GM18502 (cell line): ENCODE measurements at regions not wholly inside any gene's neighbourhood (a gene's known extent, or its start where the extent isn't known, plus 50 kb on each side); places are given as distances from the start of the nearest gene placed in this dataset.
"Not testable (repeated sequence)": the region's sequence is repeated elsewhere in the genome, so short reads cannot be mapped to it uniquely, and the experiment has no call there.

ENCODE experiments used
- ATAC-seq: cut with Tn5 transposase; IDR thresholded peaks from one replicate; pipeline ENCODE4 v1.9.1; 2021; ENCODE audit warnings: mild to moderate bottlenecking; ENCODE audit not compliant: unreplicated experiment, poor library complexity

DNA sequence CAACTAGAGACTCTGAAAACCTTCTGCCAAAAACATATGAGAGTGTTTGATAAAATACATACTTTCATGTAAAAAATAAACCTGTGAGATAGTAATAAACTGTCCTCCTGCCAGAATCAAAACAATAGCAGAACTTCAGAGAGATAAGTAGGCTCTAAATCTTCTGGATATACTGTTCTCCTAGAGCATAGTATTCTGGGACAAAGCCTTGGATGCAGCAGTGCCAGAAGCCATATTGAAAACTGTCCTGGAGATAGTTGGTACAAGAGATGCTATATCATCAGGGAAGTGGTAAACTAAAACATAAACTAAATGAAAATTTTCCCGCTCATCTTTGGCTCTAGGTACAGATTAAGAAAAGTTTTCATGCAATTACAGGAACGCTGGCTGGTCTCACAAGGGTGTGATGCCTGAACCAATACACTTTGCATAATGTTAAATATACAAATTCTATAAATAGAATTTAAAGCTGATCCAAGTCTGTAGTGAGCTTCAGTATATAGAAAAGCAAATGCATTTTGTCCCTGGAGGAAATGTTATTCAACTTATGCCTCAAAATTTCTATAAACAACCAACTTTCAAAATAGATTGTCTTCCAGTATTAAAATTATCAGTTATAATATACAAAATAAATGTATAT, 355.6 kb downstream of the ADAMTS20 start:
- ATAC-seq: no peak

DNA sequence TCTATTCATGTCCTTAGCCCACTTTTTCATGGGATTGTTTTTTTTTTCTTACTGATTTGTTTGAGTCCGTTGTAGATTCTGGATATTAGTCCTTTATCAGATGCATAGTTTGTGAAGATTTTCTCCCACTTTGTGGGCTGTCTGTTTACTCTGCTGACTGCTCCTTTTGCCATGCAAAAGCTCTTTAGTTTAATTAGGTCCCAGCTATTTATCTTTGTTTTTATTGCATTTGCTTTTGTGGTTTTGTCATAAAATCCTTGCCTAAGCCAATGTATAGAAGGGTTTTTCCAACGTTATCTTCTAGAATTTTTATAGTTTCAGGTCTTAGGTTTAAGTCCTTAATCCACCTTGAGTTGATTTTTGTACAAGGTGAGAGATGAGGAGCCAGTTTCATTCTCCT, 358.9 kb downstream of the ADAMTS20 start:
- not testable (repeated sequence) for ATAC-seq

DNA sequence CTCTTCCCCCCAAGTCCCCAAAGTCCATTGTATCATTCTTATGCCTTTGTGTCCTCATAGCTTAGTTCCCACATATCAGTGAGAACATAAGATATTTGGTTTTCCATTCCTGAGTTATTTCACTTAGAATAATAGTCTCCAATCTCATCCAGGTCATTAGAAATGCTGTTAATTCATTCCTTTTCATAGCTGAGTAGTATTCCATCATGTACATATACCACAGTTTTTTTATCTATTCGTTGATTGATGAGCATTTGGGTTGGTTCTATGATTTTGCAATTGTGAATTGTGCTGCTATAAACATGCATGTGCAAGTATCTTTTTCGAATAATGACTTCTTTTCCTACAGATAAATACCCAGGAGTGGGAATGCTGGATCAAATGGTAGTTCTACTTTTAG, 359.6 kb downstream of the ADAMTS20 start:
- not testable (repeated sequence) for ATAC-seq

DNA sequence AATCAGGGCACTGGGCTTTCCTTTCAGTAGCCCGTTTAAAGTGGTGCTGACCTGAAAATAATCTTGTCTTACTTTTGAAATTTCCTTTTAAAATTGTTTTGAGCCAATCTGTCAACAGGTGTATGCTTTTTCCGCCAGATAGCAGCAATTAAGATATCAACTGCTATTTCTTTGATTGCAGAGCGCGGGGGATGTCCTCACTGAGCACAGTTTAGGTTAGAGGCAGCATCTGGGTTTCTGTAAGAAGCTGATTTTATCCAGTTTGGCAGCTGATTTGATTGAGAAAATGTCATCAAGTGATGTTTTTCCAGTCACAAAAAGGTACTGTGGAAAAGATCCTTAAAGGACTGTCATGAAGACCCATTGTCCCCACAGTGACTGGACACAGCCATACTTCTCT, 371.8 kb downstream of the ADAMTS20 start:
- ATAC-seq: no peak

DNA sequence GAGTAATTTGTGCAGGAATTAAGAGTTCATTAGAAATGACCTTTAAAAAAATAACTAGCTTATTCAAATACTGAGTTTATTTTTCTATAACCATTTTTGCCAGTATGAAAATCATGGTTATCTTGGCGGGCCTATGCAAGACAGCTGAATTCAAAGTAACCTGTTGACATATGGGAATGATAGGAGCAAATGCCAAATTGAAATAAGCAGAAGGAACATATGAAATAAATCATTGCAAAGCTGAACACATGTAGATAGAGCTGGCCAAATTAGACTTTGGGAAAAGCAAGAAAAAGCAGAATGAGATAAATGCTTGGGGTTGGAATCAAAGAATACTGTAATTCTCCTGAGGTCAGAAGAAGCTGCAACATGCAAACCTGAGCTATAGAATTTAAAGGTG, 372.5 kb downstream of the ADAMTS20 start:
- no peak for ATAC-seq

DNA sequence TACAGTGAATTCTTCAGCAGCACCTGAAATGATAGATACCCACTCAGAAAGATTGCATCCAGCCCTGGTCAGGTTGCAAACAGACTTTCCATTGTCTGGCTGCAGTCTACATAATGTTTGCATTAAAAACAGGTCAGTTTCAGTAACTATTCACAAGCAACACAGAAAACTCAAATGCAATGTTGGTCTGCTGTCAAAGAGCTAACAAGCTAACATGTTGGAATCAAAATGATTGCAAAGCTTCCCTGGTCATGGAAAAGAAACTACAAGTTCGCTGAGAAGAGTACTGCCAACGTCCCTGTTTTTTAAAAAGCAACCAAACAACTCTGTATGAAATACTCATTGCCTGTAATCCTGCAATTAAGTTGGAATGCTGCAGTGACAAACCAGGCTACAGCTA, 374.7 kb downstream of the ADAMTS20 start:
- ATAC-seq: no peak

DNA sequence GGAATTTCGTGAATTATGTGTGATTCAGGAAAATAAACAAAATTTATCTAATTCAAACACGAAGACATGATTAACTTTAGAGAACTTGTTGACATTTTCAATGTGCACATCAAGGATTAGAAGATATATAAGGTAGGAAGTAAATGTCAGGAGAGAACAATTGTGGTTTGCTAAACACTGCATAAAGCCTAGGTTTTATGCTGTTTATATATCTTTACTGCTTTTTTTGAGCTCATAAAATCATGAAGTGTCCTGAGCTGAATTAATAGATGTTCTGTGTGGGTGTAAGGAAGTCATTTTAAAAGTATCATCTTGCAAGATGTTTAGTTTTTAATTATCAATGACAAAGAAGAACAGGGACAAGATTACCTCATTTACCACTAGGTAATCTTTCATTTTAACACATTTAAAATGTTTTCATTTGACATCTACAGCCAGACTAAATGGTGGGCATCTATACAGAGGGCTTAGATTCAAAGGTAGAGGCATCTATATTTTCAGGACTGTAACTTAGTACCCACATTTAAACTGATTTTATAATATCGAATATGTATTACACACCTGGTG, 382.8 kb downstream of the ADAMTS20 start:
- no peak for ATAC-seq

DNA sequence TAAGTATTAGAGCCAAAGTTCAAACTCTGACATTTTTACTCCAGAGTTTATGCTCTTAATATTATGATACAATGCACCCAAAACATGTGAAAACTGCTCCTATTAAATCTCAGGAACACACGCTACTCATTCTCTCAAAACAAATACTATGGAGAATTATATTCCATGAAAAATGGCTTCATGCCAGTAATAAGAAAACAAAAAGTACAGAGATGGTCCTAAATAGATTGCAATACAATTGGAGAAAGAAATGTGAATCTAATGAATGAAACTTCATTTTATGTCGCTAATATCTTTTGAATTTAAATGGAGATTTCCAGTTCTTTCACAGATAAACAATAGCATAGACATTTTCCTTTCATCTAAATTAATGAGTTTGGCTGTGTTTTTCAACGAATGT, 384.3 kb downstream of the ADAMTS20 start:
- no peak for ATAC-seq

DNA sequence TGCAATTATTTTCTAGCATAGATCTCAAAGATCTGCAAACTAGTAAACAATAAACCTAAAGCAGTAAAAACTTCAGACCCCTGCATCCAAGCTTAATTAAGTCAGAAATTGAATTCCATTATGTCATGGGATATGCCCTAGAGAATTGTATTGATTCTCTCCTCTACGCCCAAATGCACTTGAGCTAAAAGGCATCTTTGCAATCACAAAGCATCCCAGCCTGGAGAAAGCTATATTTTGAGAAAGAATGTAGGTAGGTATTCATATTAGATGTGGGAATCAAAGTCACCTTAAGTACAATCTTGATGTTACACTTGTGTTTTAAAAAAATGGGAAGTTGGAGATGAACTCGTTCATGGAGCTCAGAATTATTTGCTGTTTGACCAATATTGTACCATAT, 386.7 kb downstream of the ADAMTS20 start:
- no peak for ATAC-seq

DNA sequence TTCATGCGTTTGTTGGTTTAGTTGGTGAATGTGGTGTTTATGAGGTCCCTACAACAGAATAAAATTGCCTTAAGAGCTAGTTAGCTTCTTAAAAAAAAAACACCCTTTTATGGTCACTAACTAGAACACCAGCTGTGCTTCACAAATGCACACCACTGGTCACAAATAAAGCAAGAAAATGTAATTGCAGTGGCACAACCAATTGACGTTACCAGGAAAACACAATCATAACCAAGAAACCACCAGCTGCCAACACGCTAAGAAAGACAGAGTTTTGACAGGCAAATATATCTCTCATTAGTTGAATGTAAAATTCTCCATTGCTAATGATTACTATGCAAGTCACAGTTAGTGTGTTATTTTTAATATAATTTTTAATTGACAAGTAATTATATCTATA, 389.9 kb downstream of the ADAMTS20 start:
- ATAC-seq: no peak

DNA sequence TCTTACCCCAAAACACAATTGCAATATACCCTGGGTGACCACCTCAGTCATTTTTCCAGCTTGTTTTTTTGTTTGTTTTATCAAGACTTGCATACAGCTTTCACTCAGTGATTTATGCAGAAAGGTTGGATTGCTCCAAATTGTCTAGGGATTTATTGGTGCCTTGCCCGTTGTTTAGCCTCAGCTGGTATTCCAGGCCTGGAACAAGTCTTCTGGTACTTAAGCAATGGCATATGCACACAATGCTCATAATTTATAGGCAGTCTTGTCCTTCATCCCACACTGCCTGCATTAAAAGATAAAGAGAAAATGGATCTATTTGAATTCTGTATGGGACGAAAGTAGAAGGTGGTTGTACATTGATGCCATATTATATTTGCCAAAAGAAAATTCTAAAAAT, 392.5 kb downstream of the ADAMTS20 start:
- ATAC-seq: no peak

DNA sequence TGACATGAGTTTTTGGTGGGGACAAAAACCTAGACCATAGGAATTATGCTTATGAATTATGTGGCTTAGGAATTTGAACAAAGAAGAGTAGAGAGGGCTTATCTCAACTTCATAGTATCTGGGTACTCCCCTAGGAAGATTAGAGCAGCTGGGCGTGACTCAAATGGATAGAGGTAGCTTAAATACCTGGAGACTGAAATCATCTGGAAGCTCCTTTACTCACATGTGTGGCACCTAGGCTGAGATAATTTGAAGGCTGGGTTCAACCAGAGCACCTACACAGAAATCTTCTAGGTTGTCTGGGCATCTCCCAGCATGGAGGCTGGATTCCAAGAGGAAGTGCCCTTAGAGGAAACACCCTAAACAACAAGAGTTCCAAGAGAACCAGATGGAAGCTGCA, 393.9 kb downstream of the ADAMTS20 start:
- no peak for ATAC-seq

DNA sequence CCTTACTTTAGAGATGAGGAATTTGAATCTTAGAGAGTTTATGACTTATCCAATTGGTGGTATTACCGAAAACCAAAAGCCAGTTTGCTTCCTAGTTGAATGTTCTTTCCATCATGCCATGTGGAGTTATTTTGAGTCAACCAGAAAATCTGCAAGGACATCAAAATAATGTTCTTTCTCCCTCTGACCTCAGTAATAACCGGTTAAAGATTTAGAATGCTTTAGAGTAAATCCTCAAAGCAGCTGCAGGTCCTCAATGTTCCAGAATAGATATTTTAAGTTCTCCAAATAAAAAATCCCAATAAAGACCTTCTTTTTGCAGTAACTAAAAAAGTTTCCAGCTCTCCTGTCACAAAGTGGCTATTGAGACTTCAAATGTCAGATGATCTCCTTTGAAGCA, 396.6 kb downstream of the ADAMTS20 start:
- ATAC-seq: no peak

DNA sequence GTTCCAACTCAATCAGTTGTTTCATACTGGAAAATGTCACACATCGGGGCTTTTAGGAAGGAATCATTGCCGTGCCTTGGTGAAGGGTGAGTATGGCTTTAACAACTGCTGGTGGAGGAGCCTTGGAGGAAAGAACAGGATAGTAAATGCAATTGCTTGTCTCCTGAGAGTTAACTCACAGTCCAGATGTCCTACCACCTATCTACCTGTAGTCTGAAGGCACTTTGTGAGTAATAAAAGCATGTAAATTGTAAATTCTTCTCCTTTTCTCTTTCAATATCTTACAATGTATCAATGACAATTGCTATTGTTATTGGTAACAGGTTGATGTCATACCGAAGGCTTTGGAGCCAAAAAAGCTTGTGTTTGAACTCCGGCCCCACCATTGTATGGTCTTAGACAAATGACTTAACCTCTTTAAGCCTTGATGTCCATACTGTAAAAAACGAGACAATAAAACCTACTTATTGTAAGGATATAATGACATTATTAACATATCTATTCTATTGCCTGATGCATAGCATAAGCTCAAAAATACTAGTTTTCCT, 397.4 kb downstream of the ADAMTS20 start:
- ATAC-seq: no peak

DNA sequence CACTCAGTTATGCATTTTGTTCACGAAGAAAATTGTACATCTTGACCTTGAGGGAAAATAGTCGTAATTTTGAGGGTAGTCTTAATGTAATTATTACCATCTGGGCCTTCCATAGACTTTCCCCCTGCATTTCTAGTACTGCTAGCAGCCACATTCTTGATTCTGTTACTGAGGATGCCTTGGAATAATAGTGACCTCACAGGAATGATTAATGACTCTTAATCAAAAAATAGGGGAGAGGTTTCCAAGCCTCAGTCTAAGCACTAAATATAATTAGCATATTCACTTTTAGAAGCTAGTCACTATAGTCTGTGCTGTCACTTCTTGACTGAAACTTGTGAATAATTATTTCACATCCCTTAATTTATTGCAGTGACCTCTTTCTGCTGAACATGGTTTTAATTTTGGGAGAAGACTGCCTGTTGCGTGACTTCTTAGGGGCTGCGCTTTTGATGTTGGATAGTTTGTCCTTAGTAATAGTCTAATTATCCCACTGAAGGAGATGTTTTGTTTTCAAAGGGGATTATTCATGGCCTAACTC, 400.5 kb downstream of the ADAMTS20 start:
- no peak for ATAC-seq

DNA sequence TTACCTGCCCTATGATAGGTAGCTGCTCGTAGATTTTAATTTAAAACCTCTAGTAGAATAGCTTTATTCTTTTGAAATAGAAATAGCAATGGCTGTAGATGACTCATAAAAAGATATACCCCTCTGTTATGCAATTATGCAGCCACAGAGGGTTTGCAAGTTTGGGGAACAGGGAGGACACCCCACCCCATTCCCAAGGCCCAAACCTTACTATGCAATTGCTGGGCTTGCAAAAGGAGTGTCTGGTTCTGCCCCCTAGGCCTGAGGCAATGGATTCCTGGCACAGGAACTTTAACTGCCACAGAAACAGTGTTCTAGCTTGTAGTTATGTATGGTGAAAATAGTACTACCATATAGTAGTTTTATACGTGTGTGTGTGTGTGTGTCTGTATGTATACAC, 403.3 kb downstream of the ADAMTS20 start:
- ATAC-seq: no peak

DNA sequence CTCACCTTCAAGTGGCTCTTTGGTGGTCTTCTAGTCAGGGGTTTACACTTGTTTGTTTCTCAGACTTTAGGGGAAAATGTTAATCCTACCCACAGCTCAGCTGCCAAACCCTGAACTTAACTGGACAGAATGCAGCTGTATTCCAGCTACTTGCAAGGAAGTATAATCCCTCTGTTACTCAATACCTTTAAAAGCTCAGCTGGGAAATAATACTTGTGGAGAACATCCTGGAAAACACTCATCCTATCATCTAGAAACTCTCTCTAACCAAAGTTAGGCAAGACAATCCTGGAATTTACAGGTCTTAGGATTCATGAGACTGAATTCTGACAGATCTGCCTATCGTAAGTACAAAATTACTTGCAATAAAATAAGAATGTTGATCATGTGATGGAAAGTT, 404.1 kb downstream of the ADAMTS20 start:
- no peak for ATAC-seq

DNA sequence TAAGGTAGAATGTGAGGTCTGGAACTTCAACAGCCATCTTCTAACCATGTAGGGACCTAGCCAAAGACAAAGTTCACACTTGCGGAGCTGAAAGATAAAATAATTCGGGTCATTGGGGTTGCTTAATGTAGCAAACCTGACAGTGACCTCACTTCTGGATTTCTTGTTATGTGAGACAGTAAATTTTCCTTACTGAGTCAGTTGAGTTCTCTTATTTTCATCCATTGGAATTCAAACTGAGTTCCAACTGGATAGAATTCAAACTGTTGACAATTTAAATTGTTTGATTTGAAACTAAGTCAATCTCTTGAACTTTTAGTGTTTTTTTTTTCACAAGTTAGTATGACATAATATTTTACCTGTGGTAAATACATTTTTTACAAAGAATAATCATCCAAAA, 406.5 kb downstream of the ADAMTS20 start:
- ATAC-seq: no peak

DNA sequence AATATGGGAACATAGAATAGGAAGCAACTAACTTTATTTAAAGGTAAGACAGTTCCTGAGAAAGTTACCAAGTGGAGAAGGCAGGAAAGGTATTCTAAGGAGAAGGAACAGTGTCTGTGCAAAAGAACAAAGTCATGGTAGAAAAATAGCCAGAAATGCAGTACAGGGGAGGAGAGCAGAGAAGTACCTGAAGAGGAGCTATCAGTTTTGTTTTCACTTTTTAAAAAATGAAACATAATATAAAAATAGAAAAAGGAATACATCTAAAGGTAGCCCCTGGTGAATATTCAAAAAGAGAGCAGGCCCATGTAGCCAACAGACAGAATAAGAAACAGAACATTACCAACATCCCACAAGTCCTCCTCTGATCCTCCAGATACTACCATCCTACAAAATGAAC, 408.7 kb downstream of the ADAMTS20 start:
- ATAC-seq: peak; percentile 59

DNA sequence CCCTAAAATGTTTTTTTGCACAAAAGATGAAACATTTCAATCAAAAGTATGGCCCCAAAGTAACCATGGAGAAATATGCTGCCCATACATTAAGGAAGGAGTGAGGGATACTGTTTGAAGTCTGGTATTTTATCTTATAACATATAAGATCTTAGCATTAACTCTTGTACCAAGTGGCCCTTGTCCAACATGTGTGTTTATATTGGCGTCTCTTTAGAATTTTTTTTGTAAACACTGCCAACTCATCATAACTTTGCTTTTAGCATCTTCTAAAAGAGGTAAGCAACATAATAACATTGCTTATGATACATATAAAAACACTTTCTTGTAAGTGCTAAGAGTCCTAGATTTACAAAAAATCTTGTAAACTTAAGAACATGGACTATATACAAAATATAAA, 419.7 kb downstream of the ADAMTS20 start:
- ATAC-seq: no peak

DNA sequence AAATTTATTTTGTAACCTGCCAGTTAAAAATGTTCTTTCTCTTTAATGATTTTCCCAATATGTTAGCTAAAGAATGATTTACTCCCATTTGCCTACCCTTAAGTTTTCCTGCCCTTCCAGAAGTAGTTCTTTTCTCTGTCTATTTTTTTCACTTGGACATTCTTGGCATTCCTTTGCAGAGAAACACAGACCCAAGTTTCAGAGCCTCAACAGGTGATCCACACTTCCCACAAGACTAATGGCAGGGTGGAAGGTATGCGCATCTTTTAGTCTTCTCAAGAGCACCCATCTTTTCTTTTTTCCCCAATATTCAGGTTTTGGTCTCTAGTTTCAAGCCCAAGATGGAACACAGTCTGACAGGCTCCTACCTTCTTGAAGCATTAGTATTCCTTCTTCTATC, 420.7 kb downstream of the ADAMTS20 start:
- ATAC-seq: no peak
